ENCODE measurements at regions not wholly inside any gene's neighbourhood (a gene's known extent, or its start where the extent isn't known, plus 50 kb on each side); places are given as distances from the start of the nearest gene placed in this dataset.

DNA sequence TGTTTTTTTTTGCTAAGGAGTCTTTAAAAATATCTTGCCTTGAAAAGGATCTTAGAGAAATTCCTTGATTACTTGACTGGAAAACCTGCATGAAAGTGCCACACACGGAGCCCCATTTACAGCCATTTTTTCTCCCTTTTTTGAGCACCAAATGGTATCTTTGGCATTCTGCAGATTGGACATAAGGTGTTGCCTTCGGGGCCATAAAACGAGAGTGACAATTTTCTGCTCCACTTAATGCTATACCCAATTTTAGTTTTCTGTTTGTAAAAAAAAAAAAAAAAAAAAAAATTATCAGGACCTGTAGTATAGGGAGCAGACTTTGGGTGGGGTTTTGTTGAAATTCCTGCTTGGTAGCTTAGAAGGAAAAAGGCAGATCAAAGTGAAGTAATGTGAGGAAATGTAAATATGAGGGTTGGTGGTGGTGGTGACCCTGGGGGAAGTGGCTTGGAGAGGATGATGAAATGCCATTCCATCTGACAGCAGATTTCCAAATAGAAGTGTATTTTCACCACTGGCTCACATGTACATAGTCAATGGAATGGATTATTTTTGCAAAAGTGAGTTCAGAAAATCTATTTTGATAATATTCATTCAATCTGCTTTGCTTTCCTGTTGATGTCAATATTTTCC, 212.1 kb upstream of the SOX4 start:
- no peak for DNase-seq (ENCODE audit: low read depth, low spot score)
- TF ChIP-seq, protein P1, sequence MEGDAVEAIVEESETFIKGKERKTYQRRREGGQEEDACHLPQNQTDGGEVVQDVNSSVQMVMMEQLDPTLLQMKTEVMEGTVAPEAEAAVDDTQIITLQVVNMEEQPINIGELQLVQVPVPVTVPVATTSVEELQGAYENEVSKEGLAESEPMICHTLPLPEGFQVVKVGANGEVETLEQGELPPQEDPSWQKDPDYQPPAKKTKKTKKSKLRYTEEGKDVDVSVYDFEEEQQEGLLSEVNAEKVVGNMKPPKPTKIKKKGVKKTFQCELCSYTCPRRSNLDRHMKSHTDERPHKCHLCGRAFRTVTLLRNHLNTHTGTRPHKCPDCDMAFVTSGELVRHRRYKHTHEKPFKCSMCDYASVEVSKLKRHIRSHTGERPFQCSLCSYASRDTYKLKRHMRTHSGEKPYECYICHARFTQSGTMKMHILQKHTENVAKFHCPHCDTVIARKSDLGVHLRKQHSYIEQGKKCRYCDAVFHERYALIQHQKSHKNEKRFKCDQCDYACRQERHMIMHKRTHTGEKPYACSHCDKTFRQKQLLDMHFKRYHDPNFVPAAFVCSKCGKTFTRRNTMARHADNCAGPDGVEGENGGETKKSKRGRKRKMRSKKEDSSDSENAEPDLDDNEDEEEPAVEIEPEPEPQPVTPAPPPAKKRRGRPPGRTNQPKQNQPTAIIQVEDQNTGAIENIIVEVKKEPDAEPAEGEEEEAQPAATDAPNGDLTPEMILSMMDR (IDR thresholded peaks at IDR 0.05; ENCODE audit: low read depth, low read length) = no peak
- no peak overlapping the region for H3K4me3 ChIP-seq (ENCODE audit: low read depth, low read length)
- in situ Hi-C loops (cut with HindIII; ENCODE audit: low sequenced_read_pairs) = no loop called here

DNA sequence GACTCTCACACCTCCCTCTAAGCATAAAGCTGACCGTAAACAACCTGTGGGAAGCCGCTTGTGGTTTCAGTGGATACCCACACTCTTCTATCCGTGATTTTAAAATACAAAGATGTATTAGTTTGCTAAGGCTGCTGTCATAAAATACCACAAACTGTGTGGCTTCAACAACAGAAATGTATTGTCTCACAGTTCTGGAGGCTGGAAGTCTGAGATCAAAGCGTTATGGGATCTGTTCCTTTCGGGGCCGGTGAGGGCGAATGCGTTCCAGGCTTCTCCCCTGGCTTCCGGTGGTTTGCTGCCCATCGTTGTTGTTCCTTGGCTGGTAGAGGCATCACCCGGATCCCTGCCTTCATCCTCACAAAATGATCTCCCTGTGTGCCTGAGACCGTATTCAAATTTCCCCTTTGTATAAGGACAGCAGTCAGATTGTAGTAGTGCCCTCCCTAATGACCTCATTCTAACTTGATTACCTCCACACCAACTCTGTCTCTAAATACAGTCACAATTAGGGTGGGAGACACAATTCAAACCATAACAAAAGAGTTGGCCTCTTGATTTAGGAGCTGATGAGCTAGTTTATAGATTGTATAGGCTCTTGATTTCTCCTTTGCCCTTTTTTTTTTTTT, 210.6 kb upstream of the SOX4 start:
- in situ Hi-C loops (cut with HindIII; ENCODE audit: low sequenced_read_pairs) = no loop called here
- DNase-seq (ENCODE audit: low read depth, low spot score) = no peak
- TF ChIP-seq, protein P1 (IDR thresholded peaks at IDR 0.05; ENCODE audit: low read depth, low read length) = no peak
- no peak overlapping the region for H3K4me3 ChIP-seq (ENCODE audit: low read depth, low read length)

DNA sequence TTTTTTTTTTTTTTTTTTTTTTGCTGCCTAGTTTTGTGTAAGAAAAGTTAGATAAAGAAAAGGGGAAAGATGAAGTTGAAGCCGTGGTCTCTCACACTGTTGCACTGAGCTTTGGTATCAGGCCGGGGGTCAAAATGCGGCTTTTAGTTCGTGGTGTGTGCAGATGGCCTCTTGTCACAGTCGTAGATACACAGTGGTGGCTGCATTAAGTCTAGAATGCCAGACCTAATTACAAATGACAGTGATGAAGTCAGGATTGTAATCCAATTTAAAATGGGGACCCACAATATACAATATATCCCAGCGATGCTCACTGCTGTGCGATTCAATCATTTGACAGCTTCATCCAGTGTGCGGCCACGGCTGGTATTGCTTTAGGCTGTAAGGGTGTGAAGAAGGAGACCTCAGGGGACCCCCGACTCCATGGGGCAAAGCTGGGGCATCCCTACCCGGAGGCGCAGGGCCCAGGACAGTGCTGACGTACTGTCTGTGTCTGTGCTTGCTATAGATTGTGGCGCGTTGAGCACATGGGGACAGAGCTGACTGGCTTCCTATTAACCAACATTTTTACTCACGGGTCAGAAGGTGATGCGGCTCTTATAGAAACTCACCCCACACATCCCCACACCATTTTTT, 210.0 kb upstream of the SOX4 start:
- in situ Hi-C loops (cut with HindIII; ENCODE audit: low sequenced_read_pairs) = no loop called here
- no peak overlapping the region for H3K4me3 ChIP-seq (ENCODE audit: low read depth, low read length)
- TF ChIP-seq, protein P1 (IDR thresholded peaks at IDR 0.05; ENCODE audit: low read depth, low read length) = no peak
- DNase-seq (ENCODE audit: low read depth, low spot score) = no peak

DNA sequence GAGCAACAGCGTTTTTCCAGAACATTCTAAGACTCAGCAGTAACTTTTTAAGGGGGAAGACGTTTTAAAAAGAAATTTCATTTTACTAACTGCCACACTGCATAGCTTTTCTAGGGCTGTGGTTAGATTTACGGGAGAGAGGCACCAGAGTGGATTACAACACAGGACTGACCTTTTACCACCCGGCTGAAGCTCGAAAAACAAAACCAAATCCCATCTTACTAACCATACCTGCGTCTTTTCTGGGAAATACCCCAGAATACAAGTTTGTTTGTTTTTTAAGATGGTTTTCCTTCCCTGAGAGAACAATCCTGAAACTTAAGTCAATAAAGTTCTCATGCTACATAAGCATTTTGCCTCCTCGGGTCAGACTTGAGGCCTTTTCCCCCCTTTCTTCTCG, 209.3 kb upstream of the SOX4 start:
- TF ChIP-seq, protein P1 (IDR thresholded peaks at IDR 0.05; ENCODE audit: low read depth, low read length) = no peak
- no peak overlapping the region for H3K4me3 ChIP-seq (ENCODE audit: low read depth, low read length)
- in situ Hi-C loops (cut with HindIII; ENCODE audit: low sequenced_read_pairs) = no loop called here
- no peak for DNase-seq (ENCODE audit: low read depth, low spot score)

DNA sequence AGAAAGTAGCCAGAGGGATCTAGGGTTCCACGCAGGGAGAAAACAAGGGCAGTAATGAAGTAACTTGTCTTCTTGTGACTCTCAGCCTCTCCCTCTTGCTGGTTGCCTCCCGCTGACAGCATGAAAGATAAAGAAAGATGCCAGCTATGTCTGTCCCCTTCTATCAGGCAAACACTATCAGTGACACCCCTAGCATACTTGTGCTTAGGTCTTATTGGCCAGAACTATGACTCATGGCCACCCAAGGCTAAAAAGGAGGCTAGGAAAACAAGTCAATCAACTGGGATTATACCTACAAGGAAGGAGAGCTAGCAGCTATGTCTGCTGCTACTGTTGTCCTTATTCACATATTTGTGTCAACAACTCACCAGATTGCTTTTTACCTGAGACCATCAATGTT, 206.8 kb upstream of the SOX4 start:
- DNase-seq (ENCODE audit: low read depth, low spot score) = no peak
- TF ChIP-seq, protein P1 (IDR thresholded peaks at IDR 0.05; ENCODE audit: low read depth, low read length) = no peak
- in situ Hi-C loops (cut with HindIII; ENCODE audit: low sequenced_read_pairs) = no loop called here
- no peak overlapping the region for H3K4me3 ChIP-seq (ENCODE audit: low read depth, low read length)

DNA sequence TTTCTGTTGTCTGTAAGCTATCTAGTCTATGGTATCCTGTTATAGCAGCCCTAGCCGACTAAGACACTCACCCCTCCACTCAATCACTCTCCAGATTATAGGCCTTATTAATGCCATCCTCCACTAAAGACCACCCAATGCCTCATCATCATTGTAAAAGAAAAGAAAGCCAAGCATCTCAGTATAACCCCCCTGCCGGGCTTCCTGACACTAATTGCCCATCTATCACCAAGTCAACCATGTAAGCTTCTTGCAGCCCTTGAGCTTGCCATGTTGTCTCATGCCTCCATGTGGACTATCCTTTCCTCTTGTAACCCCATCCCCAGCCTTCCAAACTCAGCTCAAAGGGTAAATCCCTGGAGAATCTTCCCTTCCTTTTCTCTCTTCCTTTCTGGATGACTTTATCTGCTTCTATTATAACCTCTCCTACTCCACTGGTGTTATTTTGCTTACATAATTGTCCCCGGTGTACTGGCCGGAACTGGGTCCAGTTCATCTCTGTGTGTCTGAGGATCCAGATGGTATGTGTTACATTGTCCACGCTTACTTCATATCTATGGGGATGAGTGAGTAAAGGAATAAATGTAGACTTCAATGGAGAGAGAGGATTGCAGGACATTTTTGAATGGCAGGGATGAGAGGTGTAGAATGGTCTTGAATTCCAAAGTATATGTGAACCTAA, 202.9 kb upstream of the SOX4 start:
- TF ChIP-seq, protein P1 (IDR thresholded peaks at IDR 0.05; ENCODE audit: low read depth, low read length) = no peak
- in situ Hi-C loops (cut with HindIII; ENCODE audit: low sequenced_read_pairs) = no loop called here
- no peak overlapping the region for H3K4me3 ChIP-seq (ENCODE audit: low read depth, low read length)
- no peak for DNase-seq (ENCODE audit: low read depth, low spot score)
